ENCODE measurements at regions not wholly inside any gene's neighbourhood (a gene's known extent, or its start where the extent isn't known, plus 50 kb on each side); places are given as distances from the start of the nearest gene placed in this dataset.

- Mint-ChIP-seq H3K9me3 (no peaks in the 10 kb centered on the region), H3K4me1 (peaks cover 5 to 28% of the 10 kb centered on the region in 2 donors), H3K36me3 (peaks cover 6 to 20% (median 19%) of the 10 kb centered on the region in 3 donors), H3K27me3 (ENCODE audit: low read depth in 3 of 3) (peaks cover 0 to 1% (median 0%) of the 10 kb centered on the region in 3 donors), H3K27ac (no peak overlapping the region), H3K4me3 (no peak overlapping the region)
- DNase-seq: no peak
These were observed 50.8 kb downstream of the RBM27 start for GRCh38 chr5:146254223-146254622.

GRCh38 chr5:146273109-146273508, 65.5 kb upstream of the POU4F3 start:
- H3K4me3 Mint-ChIP-seq: no peak overlapping the region
- no peaks in the 10 kb centered on the region for H3K9me3 Mint-ChIP-seq
- H3K4me1 Mint-ChIP-seq: no peaks in the 10 kb centered on the region
- no peak for DNase-seq
- peak overlapping the region in 1 of 6 donors; percentile 29 for H3K27ac Mint-ChIP-seq
- peaks cover 11 to 49% (median 13%) of the 10 kb centered on the region in 3 donors for H3K36me3 Mint-ChIP-seq
- H3K27me3 Mint-ChIP-seq (ENCODE audit: low read depth in 3 of 3): peaks cover 0 to 5% (median 0%) of the 10 kb centered on the region in 3 donors

GRCh38 chr5:146283344-146283761, 55.3 kb upstream of the POU4F3 start:
- H3K36me3 Mint-ChIP-seq: peaks cover 4 to 25% (median 6%) of the 10 kb centered on the region in 3 donors

GRCh38 chr5:146284016-146284415, 54.6 kb upstream of the POU4F3 start:
- H3K36me3 Mint-ChIP-seq: peaks cover 2 to 28% (median 6%) of the 10 kb centered on the region in 3 donors
- H3K9me3 Mint-ChIP-seq: no peaks in the 10 kb centered on the region
- peaks cover 0 to 7% of the 10 kb centered on the region in 2 donors for H3K4me1 Mint-ChIP-seq
- no peak for DNase-seq
- H3K4me3 Mint-ChIP-seq: no peak overlapping the region
- peaks cover 0 to 2% (median 0%) of the 10 kb centered on the region in 3 donors for H3K27me3 Mint-ChIP-seq (ENCODE audit: low read depth in 3 of 3)
- H3K27ac Mint-ChIP-seq: peak overlapping the region in 1 of 6 donors; percentile 29

More at GRCh38 chr5:146283344-146283761, 55.3 kb upstream of the POU4F3 start:
- Mint-ChIP-seq H3K27ac (no peak overlapping the region), H3K9me3 (no peaks in the 10 kb centered on the region), H3K4me3 (no peak overlapping the region), H3K4me1 (peaks cover 0 to 7% of the 10 kb centered on the region in 2 donors), H3K27me3 (ENCODE audit: low read depth in 3 of 3) (peaks cover 0 to 2% (median 0%) of the 10 kb centered on the region in 3 donors)
- no peak for DNase-seq
